IMR-90 (cell line): ENCODE measurements at regions not wholly inside any gene's neighbourhood (a gene's known extent, or its start where the extent isn't known, plus 50 kb on each side); places are given as distances from the start of the nearest gene placed in this dataset. TPM values are rescaled to one million over a fixed set of nuclear protein-coding genes. Genes with fewer than 3 reads are reported as not detected.

Experiments used
- microRNA-seq, 2 experiments: library from miRNA; stranded (forward) in 1 of 2; unstranded in 1 of 2; fragments of 10-50 nt in 1 of 2; fragments of <30 nt in 1 of 2; gene quantifications in 1 of 2; microRNA quantifications in 1 of 2; one replicate each; pipeline versions ENCODE3 to v1.1.0; 2013 to 2020; ENCODE audit not compliant: insufficient read depth in 1 of 2, insufficient read length in 1 of 2, unreplicated experiment in 1 of 2
- small RNA-seq, 5 experiments: library from RNA; depleted of rRNA; stranded (forward); fragments of <200 nt; gene quantifications; one replicate each; pipeline ENCODE3, GENCODE V24; 2012

Small RNAs in the stretch of these regions (microRNA-seq; reads per million reads assigned to microRNA genes)
- gene AC024581.2 (ENCODE audit: insufficient read depth, insufficient read length) (not detected), gene RNU6-1232P (ENCODE audit: insufficient read depth, insufficient read length) (not detected)

Small RNAs in the stretch of these regions (small RNA-seq; reads per million reads assigned to genes)
- 0 reads per million in 5 experiments for gene AC024581.2
- 0 reads per million in 5 experiments for gene RNU6-1232P
